GM19238 (cell line): ENCODE measurements at regions not wholly inside any gene's neighbourhood (a gene's known extent, or its start where the extent isn't known, plus 50 kb on each side); places are given as distances from the start of the nearest gene placed in this dataset.
"Not testable (repeated sequence)": the region's sequence is repeated elsewhere in the genome, so short reads cannot be mapped to it uniquely, and the experiment has no call there.

Source experiments
- DNase-seq: peaks from one replicate; pipeline ENCODE4 v3.0.0; 2011; ENCODE audit warnings: low spot score; ENCODE audit not compliant: insufficient read length

DNA sequence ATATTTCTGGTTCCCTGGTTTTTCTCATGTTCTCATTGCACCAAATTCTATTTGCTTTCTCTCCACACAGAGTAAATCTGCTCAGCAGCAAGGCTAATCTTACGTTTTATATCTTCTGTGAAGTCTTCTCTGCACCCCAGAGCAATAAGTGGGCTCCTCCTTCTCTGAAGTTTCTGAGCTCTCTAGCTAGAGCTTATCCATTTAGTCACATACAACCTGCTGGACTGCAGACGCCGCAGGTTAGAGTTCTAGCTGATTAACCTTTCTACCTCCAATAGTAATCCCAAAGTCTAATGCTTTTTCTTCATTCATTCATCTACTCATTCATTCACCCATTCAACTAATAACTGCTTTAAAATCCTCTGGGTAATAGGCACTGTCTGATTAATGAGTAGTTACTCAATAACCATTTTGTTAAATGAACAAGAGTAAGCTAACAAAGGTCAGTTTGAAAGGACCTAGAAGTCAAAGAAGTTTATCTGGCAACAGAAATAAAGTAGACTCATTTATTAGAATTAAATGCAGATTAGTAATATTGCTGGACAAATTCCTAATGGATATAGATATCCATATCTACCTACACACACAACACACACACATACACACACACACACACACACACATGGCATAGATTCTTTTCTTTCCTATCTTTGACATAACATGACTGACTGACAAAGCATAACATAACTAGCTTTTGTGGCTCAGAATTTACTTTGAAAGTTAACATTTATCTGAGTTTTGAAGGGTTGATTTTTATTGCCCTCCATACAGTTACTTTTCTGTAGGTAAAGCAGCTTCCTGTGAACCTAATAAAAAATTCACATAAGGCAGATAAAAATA, 984.6 kb upstream of the SEMA6A start:
- DNase-seq, result no peak

DNA sequence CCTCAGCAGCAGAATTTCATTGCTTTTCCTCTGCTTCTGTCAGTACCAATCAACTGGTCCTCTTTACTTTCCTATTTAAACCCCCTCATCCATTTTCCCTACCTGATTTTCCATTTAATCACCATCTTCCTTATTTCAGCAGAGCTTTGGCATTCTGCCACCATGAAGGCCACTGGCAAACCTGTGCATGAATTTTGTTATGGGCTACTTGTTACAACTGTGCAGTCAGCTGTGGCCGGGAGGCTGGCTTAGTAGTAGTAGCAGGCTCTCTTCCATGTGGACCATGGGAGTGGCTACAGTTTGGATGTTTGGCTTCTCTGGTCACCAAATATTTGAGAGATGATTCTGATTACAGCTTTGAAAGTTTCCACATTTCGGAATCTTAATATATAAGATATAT, 976.6 kb upstream of the SEMA6A start:
- DNase-seq, result no peak

DNA sequence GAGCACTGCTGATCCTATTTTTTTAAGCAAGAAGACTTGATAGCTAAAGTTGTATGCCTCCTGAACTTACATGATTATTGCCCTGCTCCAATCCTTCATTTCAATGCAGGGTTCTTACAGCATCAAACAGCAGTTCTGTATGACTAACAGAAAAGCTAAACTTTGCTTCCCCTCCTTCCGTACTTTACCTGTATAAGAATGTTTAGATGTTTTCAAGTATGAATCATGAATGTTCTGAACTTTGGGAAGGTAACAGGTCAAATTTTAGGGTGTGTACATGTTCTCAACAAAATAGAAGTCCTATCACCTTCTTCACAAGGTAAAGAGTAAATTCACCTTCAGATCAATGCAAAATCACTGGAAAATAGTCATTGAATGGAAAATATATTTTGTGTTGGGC, 972.6 kb upstream of the SEMA6A start:
- DNase-seq, result no peak

GRCh38 chr5:117539692-117540091, 965.1 kb upstream of the SEMA6A start:
- DNase-seq, result no peak

DNA sequence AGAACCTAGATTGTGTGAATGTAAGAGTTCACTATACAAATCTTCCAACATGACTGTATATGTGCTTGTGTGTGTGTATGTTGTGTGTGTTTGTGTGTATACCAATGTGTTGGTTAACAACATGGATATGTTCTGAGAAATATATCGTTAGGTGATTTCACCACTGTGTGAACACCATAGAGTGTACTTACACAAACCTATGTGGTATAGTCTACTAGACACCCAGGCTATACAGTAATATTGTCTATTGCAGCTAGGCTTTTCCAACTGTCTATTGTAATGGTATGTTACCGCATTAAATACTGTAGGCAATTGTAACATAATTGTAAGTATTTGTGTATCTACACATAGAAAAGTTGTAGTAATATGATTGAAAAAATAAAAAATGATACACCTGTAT, 959.2 kb upstream of the SEMA6A start:
- no peak for DNase-seq

GRCh38 chr5:117533051-117533670, 958.5 kb upstream of the SEMA6A start:
- not testable (repeated sequence) for DNase-seq

DNA sequence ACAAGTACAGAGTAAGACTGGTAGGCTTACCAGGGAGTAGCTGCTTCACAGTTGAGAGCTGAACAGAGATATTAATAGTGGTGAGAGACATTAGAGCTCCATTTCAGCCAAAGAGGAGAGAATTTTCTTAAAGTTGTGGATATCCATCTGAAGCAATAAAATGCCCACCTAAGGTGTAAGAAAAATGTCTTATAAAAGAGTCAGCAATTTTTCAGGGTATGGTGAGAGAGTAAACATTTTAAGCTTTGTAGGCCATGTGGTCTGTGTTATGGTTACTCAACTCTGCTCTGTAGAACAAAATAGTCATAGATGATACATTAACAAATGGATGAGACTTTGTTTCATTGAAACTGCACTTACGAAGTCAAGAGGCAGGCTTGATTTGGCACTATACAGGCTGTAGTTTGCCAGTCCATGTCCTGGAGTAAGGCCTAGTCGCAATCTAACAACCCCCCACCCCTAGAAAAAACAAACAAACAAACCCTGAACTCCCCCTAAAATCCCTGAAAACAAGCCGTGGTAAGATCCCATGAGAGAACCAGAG, 945.4 kb upstream of the SEMA6A start:
- no peak for DNase-seq

DNA sequence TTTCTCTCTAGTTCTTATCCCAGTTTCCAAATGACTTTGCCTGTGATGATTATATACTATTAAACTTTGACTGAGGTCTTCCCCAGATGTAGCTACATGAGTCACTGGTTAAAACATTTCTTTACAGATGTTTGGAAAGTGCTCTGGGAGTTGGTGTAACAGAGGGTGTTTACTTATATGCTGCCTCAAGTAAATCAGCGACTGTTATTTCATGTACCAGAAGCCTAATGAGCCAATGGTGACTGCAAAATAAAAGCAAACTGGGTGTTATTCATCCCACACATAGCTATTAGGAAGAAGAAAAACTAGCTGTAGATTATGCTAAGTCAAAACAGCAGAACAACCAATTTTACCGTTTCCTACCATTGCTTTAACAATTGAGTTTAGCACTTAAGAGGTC, 929.7 kb upstream of the SEMA6A start:
- DNase-seq, result no peak

DNA sequence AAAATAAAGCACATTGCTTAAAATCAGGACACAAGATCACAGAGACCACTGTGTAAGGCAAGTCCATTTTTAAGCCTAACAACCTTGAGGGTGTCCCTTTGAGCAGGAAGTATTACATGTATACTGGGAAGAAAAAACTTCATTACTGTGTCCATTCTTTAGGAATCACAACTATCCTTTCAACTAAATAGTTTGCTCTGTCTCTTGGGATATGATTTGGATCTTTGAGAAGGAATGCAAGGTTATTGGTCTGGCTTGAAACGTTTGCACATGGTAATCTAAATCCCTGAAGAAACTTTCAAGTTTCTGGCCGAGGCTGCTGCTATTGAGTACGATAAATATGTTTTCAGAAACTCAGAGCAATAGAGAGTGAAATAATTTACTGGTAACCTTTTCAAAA, 923.0 kb upstream of the SEMA6A start:
- no peak for DNase-seq

DNA sequence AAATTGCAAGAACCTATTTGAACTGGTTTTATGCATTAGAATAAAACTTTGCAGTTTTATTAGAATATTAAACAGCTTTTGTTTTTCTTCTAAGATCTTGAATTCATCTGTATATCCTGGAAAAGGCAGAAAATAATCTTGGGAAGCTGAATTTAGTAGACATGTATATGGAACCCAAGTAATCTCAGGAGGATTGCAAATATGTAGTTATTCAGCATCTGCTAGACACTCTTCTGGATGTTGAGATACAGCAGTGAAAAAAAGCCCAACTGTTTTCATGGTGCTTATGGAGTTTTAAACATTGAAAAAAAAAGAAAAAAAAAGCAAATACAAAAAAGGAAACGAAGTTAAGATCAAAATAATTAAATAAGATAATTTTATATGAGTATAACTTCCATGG, 922.2 kb upstream of the SEMA6A start:
- DNase-seq, result no peak

- no peak for DNase-seq
Observed at GRCh38 chr5:117494188-117494587, 919.6 kb upstream of the SEMA6A start.

DNA sequence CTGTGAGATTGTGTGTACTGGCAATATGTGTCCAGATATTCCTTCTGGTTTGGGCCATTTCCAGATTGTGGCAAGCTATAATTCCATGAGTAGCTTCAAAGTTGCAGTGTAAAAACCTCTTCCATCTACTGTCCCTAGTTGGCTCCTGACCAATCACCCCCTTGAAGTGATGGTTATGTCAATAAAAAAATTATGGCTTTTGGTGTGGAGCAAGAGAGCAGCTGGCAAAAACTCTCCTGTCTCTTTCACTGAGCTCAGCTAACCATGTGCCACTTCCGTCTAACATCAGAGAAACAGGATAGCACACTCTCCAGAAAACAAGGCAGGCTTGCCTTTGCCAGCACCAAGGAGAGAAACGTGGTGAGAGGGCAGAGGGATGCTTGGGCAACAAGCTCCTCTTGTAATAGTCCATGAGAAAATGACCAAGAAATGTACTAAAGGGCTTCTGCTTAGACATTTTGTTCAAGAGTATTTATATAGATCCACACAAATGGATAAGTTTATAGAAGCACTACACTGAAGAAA, 914.4 kb upstream of the SEMA6A start:
- no peak for DNase-seq

- no peak for DNase-seq
Observed at GRCh38 chr5:117487556-117487955, 912.9 kb upstream of the SEMA6A start.

DNA sequence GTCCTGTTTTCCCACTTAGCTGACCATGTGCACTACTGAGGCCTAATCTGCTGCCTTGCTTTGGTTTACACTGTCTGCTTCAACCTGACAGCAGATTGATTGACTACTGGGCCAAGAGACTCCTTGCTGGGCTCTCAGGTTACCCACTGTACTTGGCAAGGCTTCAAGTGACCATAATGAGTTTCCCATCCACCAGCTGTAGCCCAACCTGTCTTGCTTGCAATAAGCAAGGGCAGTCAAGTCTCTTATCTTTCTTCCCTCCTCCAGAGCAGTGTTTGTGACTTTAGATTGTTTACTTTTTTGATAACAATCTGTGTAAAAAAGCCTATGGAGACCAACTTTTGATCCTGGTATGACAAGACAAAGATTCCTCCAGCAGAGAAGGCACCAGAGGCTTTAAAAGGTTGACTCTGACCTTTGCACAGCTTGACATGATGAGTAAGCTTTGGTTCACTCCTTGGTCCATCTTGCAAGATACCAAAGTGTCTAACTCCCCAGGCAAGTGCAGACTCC, 912.3 kb upstream of the SEMA6A start:
- DNase-seq, result no peak

GRCh38 chr5:117486261-117486660, 911.6 kb upstream of the SEMA6A start:
- DNase-seq, result no peak

DNA sequence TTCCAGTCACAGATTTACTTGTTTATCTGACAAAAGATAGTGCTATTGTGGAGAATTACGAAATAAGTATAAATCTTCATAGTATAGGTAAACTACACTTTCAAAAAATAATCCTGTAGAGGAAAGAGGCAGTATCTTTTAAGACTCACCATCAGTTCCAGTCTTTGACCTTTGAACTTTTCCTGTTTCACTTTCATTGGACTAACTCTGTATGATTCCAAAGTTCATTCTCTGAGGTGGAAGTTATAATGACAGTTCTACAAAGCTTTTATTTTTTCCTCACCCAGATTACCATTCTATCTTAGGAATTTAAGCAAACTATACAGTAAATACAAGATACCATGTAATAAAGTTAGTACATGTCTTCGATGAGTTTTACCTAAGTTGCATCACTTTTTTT, 901.3 kb upstream of the SEMA6A start:
- no peak for DNase-seq

DNA sequence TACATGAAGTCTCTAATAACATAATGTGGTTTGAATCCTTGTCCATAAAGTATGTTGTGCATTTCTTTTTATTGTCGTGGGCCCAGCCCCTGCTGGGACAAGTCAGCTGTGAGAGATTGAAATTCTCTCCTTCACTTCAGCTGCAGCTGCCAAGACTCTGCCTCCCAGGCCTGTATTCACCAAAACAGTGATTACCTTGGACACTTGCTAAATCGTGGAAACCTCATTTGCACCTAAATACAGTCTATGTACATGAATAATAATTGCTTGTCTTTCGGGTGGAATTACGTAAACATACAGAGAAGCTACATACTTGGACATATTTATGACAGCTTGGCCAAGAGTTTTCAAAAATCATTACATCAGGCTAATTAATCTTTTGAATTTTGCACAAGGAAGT, 898.5 kb upstream of the SEMA6A start:
- no peak for DNase-seq

GRCh38 chr5:117463881-117464570, 889.4 kb upstream of the SEMA6A start:
- no peak for DNase-seq

- no peak for DNase-seq
Observed at GRCh38 chr5:117461966-117462365, 887.3 kb upstream of the SEMA6A start.

GRCh38 chr5:117461403-117461802, 886.8 kb upstream of the SEMA6A start:
- DNase-seq, result no peak

GRCh38 chr5:117457656-117458055, 883.0 kb upstream of the SEMA6A start:
- DNase-seq, result no peak
